CD14-positive monocyte (primary cell): ENCODE measurements at regions not wholly inside any gene's neighbourhood (a gene's known extent, or its start where the extent isn't known, plus 50 kb on each side); places are given as distances from the start of the nearest gene placed in this dataset.

Experiments used
- DNase-seq, 3 donors: peaks; one replicate each; pipeline ENCODE4 v3.0.0-alpha.2; 2011 to 2022
- H2AFZ ChIP-seq: 2 replicates; pipeline ENCODE4 v1.6.0; 2012; ENCODE audit warnings: mild to moderate bottlenecking, low read depth, low read length, inconsistent platforms; ENCODE audit not compliant: insufficient read depth, poor library complexity, severe bottlenecking
- H3K27ac ChIP-seq, 2 donors: 1 replicate in 1 of 2; 2 replicates in 1 of 2; pipeline ENCODE4 v1.5.1; 2012 to 2013; ENCODE audit warnings: low read length in 2 of 2, control low read depth in 1 of 2, inconsistent platforms in 1 of 2, low read depth in 1 of 2, mild to moderate bottlenecking in 1 of 2
- H3K27me3 ChIP-seq, 2 donors: one replicate each; pipeline versions ENCODE4 v1.6.0 to v1.6.1; 2011 to 2013; ENCODE audit warnings: low read length in 2 of 2; ENCODE audit not compliant: control insufficient read depth in 2 of 2, insufficient read depth in 2 of 2
- H3K36me3 ChIP-seq, 2 donors: replicated peaks in 1 of 2; 1 replicate in 1 of 2; 2 replicates in 1 of 2; pipeline versions ENCODE4 v1.5.1 to v1.6.1; 2012 to 2013; ENCODE audit warnings: low read length in 2 of 2, control low read depth in 1 of 2, inconsistent platforms in 1 of 2, mild to moderate bottlenecking in 1 of 2; ENCODE audit not compliant: insufficient read depth in 2 of 2, control insufficient read depth in 1 of 2
- H3K4me1 ChIP-seq, 2 donors: 1 replicate in 1 of 2; 2 replicates in 1 of 2; pipeline versions ENCODE4 v1.5.1 to v1.6.1; 2012 to 2013; ENCODE audit warnings: low read length in 2 of 2, control low read depth in 1 of 2, inconsistent platforms in 1 of 2, mild to moderate bottlenecking in 1 of 2, moderate library complexity in 1 of 2; ENCODE audit not compliant: insufficient read depth in 2 of 2, control insufficient read depth in 1 of 2
- H3K4me2 ChIP-seq: replicated peaks from 2 replicates; pipeline ENCODE3; 2012; ENCODE audit warnings: low read length, moderate library complexity, mild to moderate bottlenecking; ENCODE audit not compliant: poor library complexity, severe bottlenecking; ENCODE audit errors: extremely low read depth
- H3K4me3 ChIP-seq, 3 experiments: fragments of 200-600 bp in 1 of 3; sonication (generic) in 1 of 3; replicated peaks in 1 of 3; 1 replicate in 2 of 3; 2 replicates in 1 of 3; pipeline ENCODE4 v1.5.1; 2011 to 2013; ENCODE audit warnings: low read length in 3 of 3, mild to moderate bottlenecking in 3 of 3, control low read depth in 2 of 3, low read depth in 2 of 3, inconsistent platforms in 1 of 3, moderate library complexity in 1 of 3
- H3K79me2 ChIP-seq: 2 replicates; pipeline ENCODE4 v1.6.0; 2012; ENCODE audit warnings: mild to moderate bottlenecking, control low read depth, inconsistent platforms, low read length, moderate library complexity; ENCODE audit not compliant: insufficient read depth
- H3K9ac ChIP-seq: 2 replicates; pipeline ENCODE4 v1.6.0; 2017; ENCODE audit warnings: low read length, mild to moderate bottlenecking; ENCODE audit not compliant: insufficient read depth, poor library complexity, severe bottlenecking
- H3K9me3 ChIP-seq, 2 donors: replicated peaks in 1 of 2; 1 replicate in 1 of 2; 2 replicates in 1 of 2; pipeline versions ENCODE4 v1.5.1 to v1.6.1; 2012 to 2013; ENCODE audit warnings: low read length in 2 of 2, control low read depth in 1 of 2; ENCODE audit not compliant: control insufficient read depth in 1 of 2, insufficient read depth in 1 of 2
- H4K20me1 ChIP-seq: 2 replicates; pipeline ENCODE4 v1.6.0; 2012; ENCODE audit warnings: mild to moderate bottlenecking, low read length, control low read depth, moderate library complexity; ENCODE audit not compliant: insufficient read depth
- H3K27ac Mint-ChIP-seq, 7 donors: one replicate each; pipeline ENCODE4 v1.8.0; 2020; ENCODE audit warnings: mild to moderate bottlenecking in 7 of 7, mixed read lengths in 7 of 7, moderate library complexity in 6 of 7, inconsistent platforms in 2 of 7
- H3K27me3 Mint-ChIP-seq, 3 donors: one replicate each; pipeline ENCODE4 v1.8.0; 2021 to 2022; ENCODE audit warnings: low read depth in 3 of 3, mild to moderate bottlenecking in 3 of 3, mixed read lengths in 3 of 3, moderate library complexity in 3 of 3, inconsistent platforms in 1 of 3
- H3K36me3 Mint-ChIP-seq, 2 donors: one replicate each; pipeline ENCODE4 v1.8.0; 2020; ENCODE audit warnings: mixed read lengths in 2 of 2, inconsistent platforms in 1 of 2, mild to moderate bottlenecking in 1 of 2
- H3K4me1 Mint-ChIP-seq: one replicate; pipeline ENCODE4 v1.8.0; 2020; ENCODE audit warnings: mild to moderate bottlenecking, mixed read lengths
- H3K4me3 Mint-ChIP-seq, 2 donors: one replicate each; pipeline ENCODE4 v1.8.0; 2020; ENCODE audit warnings: mild to moderate bottlenecking in 2 of 2, mixed read lengths in 2 of 2, moderate library complexity in 1 of 2
- H3K9me3 Mint-ChIP-seq, 7 donors: one replicate each; pipeline ENCODE4 v1.8.0; 2020 to 2022; ENCODE audit warnings: mixed read lengths in 7 of 7, mild to moderate bottlenecking in 6 of 7, moderate library complexity in 6 of 7, inconsistent platforms in 2 of 7
- CTCF ChIP-seq: fragments of 200-600 bp; IDR thresholded peaks from one replicate; pipeline ENCODE4 v1.8.0; 2022; ENCODE audit warnings: antibody characterized with exemption, mild to moderate bottlenecking
- WGBS: methylation state at CpG from one replicate; pipeline ENCODE4 v1.1.5; 2013; ENCODE audit warnings: missing lambda C conversion rate; ENCODE audit not compliant: insufficient coverage; 5-methylcytosine and 5-hydroxymethylcytosine counted together
- intact Hi-C, 2 donors: fragments of 100-400 bp; cut with micrococcal nuclease; formaldehyde crosslinking; loops; one replicate each; pipeline versions ENCODE4 v1.15.0 to v1.15.1; 2023

- TF ChIP-seq CTCF, result no peak
- Mint-ChIP-seq H3K9me3 (peaks cover 0 to 5% (median 0%) of the 10 kb centered on the region in 7 donors), H3K4me1 (no peaks in the 10 kb centered on the region), H3K27me3 (peaks cover 0 to 2% (median 1%) of the 10 kb centered on the region in 3 donors), H3K4me3 (no peak overlapping the region), H3K36me3 (no peaks in the 10 kb centered on the region), H3K27ac (no peak overlapping the region)
- WGBS, result no CpG with 5 or more reads among the region's 3 CpGs
- Histone ChIP-seq H3K4me2 (no peak overlapping the region), H3K4me1 (no peaks in the 10 kb centered on the region), H4K20me1 (no peaks in the 10 kb centered on the region), H3K27me3 (no peaks in the 10 kb centered on the region), H3K79me2 (no peaks in the 10 kb centered on the region), H2AFZ (no peak overlapping the region), H3K27ac (no peak overlapping the region), H3K36me3 (no peaks in the 10 kb centered on the region), H3K9me3 (no peaks in the 10 kb centered on the region), H3K9ac (no peak overlapping the region), H3K4me3 (no peak overlapping the region)
- intact Hi-C loops, result no loop called here
- DNase-seq, result no peak
Measured at GRCh38 chr6:130758813-130759212, 68.4 kb upstream of the SMLR1 start.

- no CpG with 5 or more reads among the region's 1 CpG for WGBS
- no peak overlapping the region for H3K27ac ChIP-seq
- no peaks in the 10 kb centered on the region for H4K20me1 ChIP-seq
- DNase-seq, result no peak
- H3K4me2 ChIP-seq, result no peak overlapping the region
- no peak for TF ChIP-seq CTCF
- H3K27me3 ChIP-seq, result no peaks in the 10 kb centered on the region
- no peak overlapping the region for H2AFZ ChIP-seq
- peaks cover 0 to 3% (median 0%) of the 10 kb centered on the region in 7 donors for H3K9me3 Mint-ChIP-seq
- no peak overlapping the region for H3K4me3 ChIP-seq
- peaks cover 0 to 2% (median 1%) of the 10 kb centered on the region in 3 donors for H3K27me3 Mint-ChIP-seq
- intact Hi-C loops, result no loop called here
- no peaks in the 10 kb centered on the region for H3K79me2 ChIP-seq
- no peaks in the 10 kb centered on the region for H3K4me1 Mint-ChIP-seq
- no peaks in the 10 kb centered on the region for H3K4me1 ChIP-seq
- no peaks in the 10 kb centered on the region for H3K36me3 Mint-ChIP-seq
- no peak overlapping the region for H3K4me3 Mint-ChIP-seq
- no peaks in the 10 kb centered on the region for H3K9me3 ChIP-seq
- no peak overlapping the region for H3K9ac ChIP-seq
- no peak overlapping the region for H3K27ac Mint-ChIP-seq
- H3K36me3 ChIP-seq, result no peaks in the 10 kb centered on the region
Measured at GRCh38 chr6:130760006-130760405, 67.2 kb upstream of the SMLR1 start.
